ENCODE measurements at regions not wholly inside any gene's neighbourhood (a gene's known extent, or its start where the extent isn't known, plus 50 kb on each side); places are given as distances from the start of the nearest gene placed in this dataset.

- no peak overlapping the region for H3K23ac ChIP-seq (ENCODE audit: insufficient read length, low read depth, low read length)
- no peak overlapping the region for H3T11ph ChIP-seq (ENCODE audit: low read length)
- no peak overlapping the region for H2AFZ ChIP-seq (ENCODE audit: low read length)
- no peak overlapping the region for H2BK20ac ChIP-seq (ENCODE audit: low read depth, low read length, poor library complexity, severe bottlenecking)
- H3K4me1 ChIP-seq (ENCODE audit: insufficient read depth, low read length): no peaks in the 10 kb centered on the region
- Mint-ChIP-seq H3K27me3 (ENCODE audit: low read depth) (no peaks in the 10 kb centered on the region), H3K36me3 (ENCODE audit: insufficient read depth in 1 of 3, low read depth in 3 of 3) (no peaks in the 10 kb centered on the region), H3K9me3 (no peaks in the 10 kb centered on the region), H3K27ac (peak overlapping the region in 2 of 3 experiments; percentile 29; a peak in 3 of 7 replicates), H3K4me1 (peaks cover 20 to 23% of the 10 kb centered on the region in 2 experiments), H3K4me3 (no peak overlapping the region)
- WGBS (ENCODE audit: extremely low coverage, insufficient read length, low lambda C conversion rate): no CpG with 5 or more reads among the region's 10 CpGs
- no peak overlapping the region for H2BK15ac ChIP-seq (ENCODE audit: low read depth, low read length)
- no peak overlapping the region for H2AK5ac ChIP-seq (ENCODE audit: insufficient read length, low read length)
- H3K23me2 ChIP-seq (ENCODE audit: insufficient read length, low read depth, low read length, poor library complexity, severe bottlenecking): no peaks in the 10 kb centered on the region
- no peaks in the 10 kb centered on the region for H4K20me1 ChIP-seq (ENCODE audit: control insufficient read depth, insufficient read depth, insufficient read length)
- H4K91ac ChIP-seq (ENCODE audit: insufficient read length, low read depth, low read length): no peak overlapping the region
- no peak overlapping the region for H3K56ac ChIP-seq (ENCODE audit: insufficient read length, low read depth, low read length)
- DNase-seq: peak; percentile 31
- no peak overlapping the region for H2BK12ac ChIP-seq (ENCODE audit: insufficient read length, low read depth, low read length)
- no peak overlapping the region for H3K27ac ChIP-seq (ENCODE audit: insufficient read length, low read depth, low read length)
- no peak overlapping the region for H4K8ac ChIP-seq (replicated peaks; ENCODE audit: insufficient read length, low read depth, low read length)
- no peaks in the 10 kb centered on the region for H3K79me2 ChIP-seq (ENCODE audit: insufficient read depth, low read length)
- H3K4ac ChIP-seq (ENCODE audit: low read depth, low read length): no peak overlapping the region
- no peak overlapping the region for H3K14ac ChIP-seq (ENCODE audit: insufficient read depth, low read length)
- H3K4me2 ChIP-seq (ENCODE audit: insufficient read depth, insufficient read length, low read length): no peak overlapping the region
- H2BK5ac ChIP-seq (ENCODE audit: insufficient read length, low read length): no peak overlapping the region
- no peak overlapping the region for H3K18ac ChIP-seq (ENCODE audit: insufficient read length, low read depth, low read length)
- no peaks in the 10 kb centered on the region for H3K79me1 ChIP-seq (ENCODE audit: insufficient read depth, low read depth, low read length, poor library complexity, severe bottlenecking)
- no peaks in the 10 kb centered on the region for H3K27me3 ChIP-seq (ENCODE audit: insufficient read depth, low read length)
- H3K9ac ChIP-seq (ENCODE audit: extremely low read depth, insufficient read length, low read length): no peak overlapping the region
- no peak overlapping the region for H2BK120ac ChIP-seq (ENCODE audit: low read depth, low read length, poor library complexity, severe bottlenecking)
- no peak for TF ChIP-seq CTCF (conservative IDR thresholded peaks at IDR 0.05)
- H3K9me3 ChIP-seq (ENCODE audit: control insufficient read depth, low read depth, low read length): no peaks in the 10 kb centered on the region
- H4K5ac ChIP-seq (ENCODE audit: insufficient read length, low read depth, low read length): no peak overlapping the region
Measured at GRCh38 chr5:88551724-88552345, 283.2 kb upstream of the TMEM161B start.
